ENCODE measurements at regions not wholly inside any gene's neighbourhood (a gene's known extent, or its start where the extent isn't known, plus 50 kb on each side); places are given as distances from the start of the nearest gene placed in this dataset.

- no peak for DNase-seq
- no peaks in the 10 kb centered on the region for H3K36me3 Mint-ChIP-seq (ENCODE audit: low read depth)
- H3K27ac Mint-ChIP-seq, result no peak overlapping the region
- no peak for TF ChIP-seq CTCF (IDR thresholded peaks at IDR 0.05)
- peaks cover 48% of the 10 kb centered on the region for H3K4me1 Mint-ChIP-seq
- H3K4me3 Mint-ChIP-seq, result no peak overlapping the region
- no peaks in the 10 kb centered on the region for H3K9me3 Mint-ChIP-seq
- H3K27me3 Mint-ChIP-seq (ENCODE audit: low read depth, poor library complexity), result peaks cover 4% of the 10 kb centered on the region
These were observed 142.2 kb upstream of the HDAC9 start for GRCh38 chr7:18353339-18353738.

GRCh38 chr7:18354108-18355085, 141.2 kb upstream of the HDAC9 start:
- TF ChIP-seq CTCF (IDR thresholded peaks at IDR 0.05), result no peak
- H3K9me3 Mint-ChIP-seq, result no peaks in the 10 kb centered on the region
- no peaks in the 10 kb centered on the region for H3K36me3 Mint-ChIP-seq (ENCODE audit: low read depth)
- no peak for DNase-seq
- H3K4me3 Mint-ChIP-seq, result no peak overlapping the region
- H3K27ac Mint-ChIP-seq, result no peak overlapping the region
- peaks cover 48% of the 10 kb centered on the region for H3K4me1 Mint-ChIP-seq
- H3K27me3 Mint-ChIP-seq (ENCODE audit: low read depth, poor library complexity), result no peaks in the 10 kb centered on the region

DNA sequence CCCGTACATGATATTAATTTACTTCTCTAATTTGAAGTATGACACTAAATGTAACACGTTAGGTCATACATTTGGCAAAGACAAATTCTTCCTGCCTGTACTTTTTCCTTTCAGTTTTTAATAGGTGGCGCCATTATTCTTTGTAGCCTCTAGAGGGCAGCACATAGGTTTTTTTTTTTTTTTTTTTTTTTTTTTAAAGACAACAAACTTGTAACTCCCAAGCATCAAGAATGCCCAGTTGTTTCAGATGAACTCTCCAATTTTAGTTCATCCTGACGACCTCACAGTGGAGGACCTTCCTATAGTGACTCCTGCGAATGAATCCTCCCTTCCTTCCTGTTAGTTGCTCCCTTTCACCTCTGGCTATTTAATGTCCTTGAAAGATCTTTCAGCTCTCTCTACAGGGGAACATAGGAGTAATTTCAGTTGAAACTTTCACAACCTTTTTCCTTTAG, 139.3 kb upstream of the HDAC9 start:
- no peak for DNase-seq
- Mint-ChIP-seq H3K9me3 (peaks cover 3% of the 10 kb centered on the region), H3K27ac (no peak overlapping the region), H3K27me3 (ENCODE audit: low read depth, poor library complexity) (peaks cover 5% of the 10 kb centered on the region), H3K4me3 (no peak overlapping the region), H3K36me3 (ENCODE audit: low read depth) (peaks cover 5% of the 10 kb centered on the region), H3K4me1 (peaks cover 48% of the 10 kb centered on the region)
- TF ChIP-seq CTCF (IDR thresholded peaks at IDR 0.05), result peak; percentile 74

- peaks cover 47% of the 10 kb centered on the region for H3K4me1 Mint-ChIP-seq
- peaks cover 3% of the 10 kb centered on the region for H3K9me3 Mint-ChIP-seq
- H3K4me3 Mint-ChIP-seq, result no peak overlapping the region
- peaks cover 5% of the 10 kb centered on the region for H3K36me3 Mint-ChIP-seq (ENCODE audit: low read depth)
- peaks cover 5% of the 10 kb centered on the region for H3K27me3 Mint-ChIP-seq (ENCODE audit: low read depth, poor library complexity)
- H3K27ac Mint-ChIP-seq, result no peak overlapping the region
- no peak for DNase-seq
- TF ChIP-seq CTCF (IDR thresholded peaks at IDR 0.05), result no peak
These were observed 137.9 kb upstream of the HDAC9 start for GRCh38 chr7:18357691-18358090.

- peak; percentile 19 for DNase-seq
- Mint-ChIP-seq H3K4me3 (no peak overlapping the region), H3K9me3 (peaks cover 3% of the 10 kb centered on the region), H3K4me1 (peaks cover 12% of the 10 kb centered on the region), H3K36me3 (ENCODE audit: low read depth) (peaks cover 5% of the 10 kb centered on the region), H3K27me3 (ENCODE audit: low read depth, poor library complexity) (peaks cover 5% of the 10 kb centered on the region), H3K27ac (no peak overlapping the region)
- TF ChIP-seq CTCF (IDR thresholded peaks at IDR 0.05), result no peak
These were observed 133.8 kb upstream of the HDAC9 start for GRCh38 chr7:18361756-18362155.
